ENCODE measurements at regions not wholly inside any gene's neighbourhood (a gene's known extent, or its start where the extent isn't known, plus 50 kb on each side); places are given as distances from the start of the nearest gene placed in this dataset.

GRCh38 chr1:96087719-96088118 is 633.9 kb upstream of the PTBP2 start:
- no peak for TF ChIP-seq POLR2A (IDR thresholded peaks at IDR 0.05)
- no peak for TF ChIP-seq CTCF (IDR thresholded peaks at IDR 0.05 in 4 of 5, conservative IDR thresholded peaks at IDR 0.05 in 1 of 5)

Measured in gastrocnemius medialis (tissue), 4 donors.